Fibroblast of the aortic adventitia (primary cell): ENCODE measurements at regions not wholly inside any gene's neighbourhood (a gene's known extent, or its start where the extent isn't known, plus 50 kb on each side); places are given as distances from the start of the nearest gene placed in this dataset.
A peak's percentile ranks its signal among the peaks of the same experiment; 100 is the strongest.

ENCODE experiments used
- DNase-seq: peaks from one replicate; pipeline ENCODE4 v3.0.0-alpha.2; 2010; ENCODE audit warnings: low read depth
- H3K4me3 ChIP-seq: 2 replicates; pipeline ENCODE4 v1.5.1; 2011; ENCODE audit warnings: low read depth, mild to moderate bottlenecking, control low read depth, low read length, moderate library complexity
- CTCF ChIP-seq: IDR thresholded peaks from 2 replicates; pipeline ENCODE4 v1.5.1; 2011; ENCODE audit warnings: mild to moderate bottlenecking, low read length, control low read depth, inconsistent platforms; ENCODE audit not compliant: insufficient read depth

DNA sequence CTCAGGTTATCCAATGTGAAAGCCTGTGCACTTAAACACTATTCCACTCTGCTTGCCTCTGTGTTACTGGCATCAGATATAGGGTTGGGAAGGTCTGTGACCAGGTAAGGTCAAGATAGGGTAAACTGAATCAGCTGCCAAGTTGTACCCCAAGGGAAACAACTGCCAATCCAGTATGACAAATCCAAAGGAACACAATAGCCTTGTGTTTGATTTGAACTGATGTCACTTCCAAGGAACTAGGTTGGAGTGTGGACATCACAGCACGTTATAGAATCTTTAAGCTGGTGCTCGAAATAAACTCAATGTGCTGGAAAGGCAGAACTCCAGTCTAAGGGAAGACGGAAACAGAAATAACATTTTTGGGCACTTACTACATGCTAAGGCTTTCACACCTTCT is 223.4 kb upstream of the BTG1 start:
- H3K4me3 ChIP-seq = no peak overlapping the region
- TF ChIP-seq CTCF = no peak

GRCh38 chr12:92365836-92366235 is 220.2 kb upstream of the BTG1 start:
- no peak for TF ChIP-seq CTCF
- no peak overlapping the region for H3K4me3 ChIP-seq
- no peak for DNase-seq

More for the DNA sequence above, 223.4 kb upstream of the BTG1 start:
- DNase-seq = no peak

DNA sequence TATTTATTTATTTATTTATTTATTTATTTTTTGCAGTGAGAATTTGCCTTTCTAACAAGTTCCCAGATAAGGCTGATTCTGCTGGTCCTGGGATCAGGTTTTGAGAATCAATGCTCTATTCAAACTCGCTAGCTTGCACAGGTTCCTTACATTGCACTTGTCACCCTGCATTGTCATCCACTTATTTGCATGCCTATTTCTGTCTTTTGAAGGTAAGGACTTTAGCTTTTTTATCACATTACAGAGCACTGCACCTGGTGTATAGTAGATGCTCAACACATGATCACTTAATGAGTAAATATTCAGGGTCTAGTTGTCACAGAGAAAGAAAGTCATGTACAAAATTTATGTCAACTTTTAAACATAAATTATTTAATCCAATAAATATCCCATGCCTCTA is 219.7 kb upstream of the BTG1 start:
- no peak for TF ChIP-seq CTCF
- no peak overlapping the region for H3K4me3 ChIP-seq
- DNase-seq = no peak

DNA sequence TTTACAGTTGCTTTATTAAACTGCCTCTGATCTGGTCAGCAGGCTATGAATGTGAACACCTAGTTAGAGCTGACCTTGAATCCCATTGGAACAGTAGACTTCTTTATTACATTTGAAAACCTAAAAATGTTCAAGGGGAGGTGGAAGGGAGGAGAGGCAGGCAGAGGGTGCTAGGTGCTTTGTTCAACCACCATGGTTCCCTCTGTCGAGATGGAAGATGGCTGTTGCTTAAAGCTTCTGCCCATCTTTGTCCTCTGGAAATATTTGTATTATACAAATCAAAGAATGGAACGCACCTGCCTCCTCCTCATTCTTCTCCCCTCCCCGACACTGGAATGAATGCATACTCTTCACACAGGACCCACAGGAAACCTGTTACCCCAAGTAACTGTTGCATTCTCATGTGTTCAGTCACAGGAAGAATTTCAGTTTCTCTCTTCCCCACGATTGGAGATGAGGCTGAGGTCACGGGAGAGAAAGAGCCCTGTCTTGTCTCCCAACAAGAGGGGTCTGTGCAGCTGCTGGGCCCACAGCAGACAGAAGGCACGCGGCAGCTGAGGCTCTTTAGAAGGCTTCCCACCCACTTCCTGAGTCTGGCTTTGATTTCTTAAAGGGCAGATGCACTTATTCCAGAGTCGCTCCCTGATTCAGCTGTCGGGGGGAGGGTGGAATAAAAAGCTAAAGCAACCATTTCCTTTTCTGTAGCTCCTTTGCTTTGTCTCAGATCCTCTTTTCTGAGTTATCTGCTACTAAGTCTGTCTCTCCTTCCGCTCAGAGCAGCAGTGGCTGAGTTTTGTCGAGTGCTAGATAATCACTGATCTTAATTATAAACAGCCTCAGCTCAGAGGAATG is 217.9 kb upstream of the BTG1 start:
- TF ChIP-seq CTCF = no peak
- peak; percentile 17 for DNase-seq
- H3K4me3 ChIP-seq = no peak overlapping the region

DNA sequence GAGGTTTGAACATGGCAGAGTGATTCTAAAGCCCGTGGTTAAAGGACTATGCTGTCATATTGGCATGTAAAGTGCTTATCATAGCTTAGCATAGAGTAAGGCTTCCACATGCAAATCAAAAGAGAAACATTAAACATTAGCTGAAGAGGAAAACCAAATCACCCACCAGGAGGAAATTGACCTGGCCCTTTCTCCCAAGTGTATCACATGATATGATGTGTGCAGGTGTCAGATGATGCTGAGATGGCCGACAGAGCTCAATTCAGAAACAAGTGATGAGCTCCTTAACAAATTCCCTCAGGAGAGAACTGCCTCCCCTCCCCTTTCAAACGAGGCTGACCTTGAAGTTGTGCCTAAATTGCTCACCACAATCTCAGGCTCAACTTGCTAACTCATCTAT is 217.1 kb upstream of the BTG1 start:
- no peak for DNase-seq
- no peak overlapping the region for H3K4me3 ChIP-seq
- TF ChIP-seq CTCF = no peak

DNA sequence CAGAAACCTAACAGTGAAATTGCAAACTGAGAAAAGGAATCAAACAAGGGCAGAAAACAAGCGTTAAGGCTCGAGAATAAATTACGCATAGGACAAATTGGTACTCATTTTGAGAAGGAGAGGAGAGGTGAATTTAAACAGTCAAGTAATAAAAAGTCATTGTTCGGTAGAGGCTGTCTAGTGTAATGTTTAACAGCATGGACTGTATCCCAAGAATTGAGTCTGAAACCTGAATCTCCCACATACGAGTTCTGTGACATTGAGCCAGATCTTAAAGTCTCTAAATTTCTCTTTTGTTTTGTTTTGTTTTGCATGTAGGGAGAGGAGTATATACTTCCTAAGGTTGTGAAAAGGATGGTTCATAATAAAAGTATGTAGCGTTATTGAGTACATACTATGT is 216.5 kb upstream of the BTG1 start:
- TF ChIP-seq CTCF = no peak
- H3K4me3 ChIP-seq = no peak overlapping the region
- no peak for DNase-seq

DNA sequence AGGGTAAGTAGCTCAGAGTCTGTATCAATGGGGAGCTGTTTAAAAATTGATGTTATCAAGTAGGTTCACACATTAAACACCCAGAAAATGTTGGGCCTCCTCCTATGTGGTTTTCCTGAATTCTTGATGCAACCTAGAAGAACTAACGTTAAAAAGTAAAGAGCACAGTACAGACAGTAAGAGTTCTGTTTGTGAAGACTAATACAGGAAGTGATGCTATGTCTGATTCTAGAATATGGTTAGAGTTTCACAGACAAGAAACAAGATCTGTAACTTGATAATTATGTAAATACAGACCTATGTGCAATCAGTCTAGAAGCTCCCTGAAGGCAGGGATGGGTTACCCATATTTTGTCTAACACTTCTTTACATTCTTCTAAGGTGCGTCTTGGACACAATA is 214.9 kb upstream of the BTG1 start:
- TF ChIP-seq CTCF = no peak
- H3K4me3 ChIP-seq = no peak overlapping the region
- DNase-seq = no peak
